HEK293T (cell line): ENCODE measurements at regions not wholly inside any gene's neighbourhood (a gene's known extent, or its start where the extent isn't known, plus 50 kb on each side); places are given as distances from the start of the nearest gene placed in this dataset.

ENCODE experiments used
- ARNT ChIP-seq: fragments of 450-650 bp; IDR thresholded peaks from 2 replicates; pipeline ENCODE4 v1.6.1; 2017; ENCODE audit warnings: mild to moderate bottlenecking
- BHLHE40 ChIP-seq: fragments of 450-650 bp; IDR thresholded peaks from 2 replicates; pipeline ENCODE4 v1.6.1; 2016; ENCODE audit warnings: mild to moderate bottlenecking, moderate library complexity, borderline replicate concordance
- ELF4 ChIP-seq: fragments of 450-650 bp; IDR thresholded peaks from 2 replicates; pipeline ENCODE4 v1.6.1; 2017; ENCODE audit warnings: antibody characterized with exemption
- FOXA1 ChIP-seq: fragments of 450-650 bp; IDR thresholded peaks from 2 replicates; pipeline ENCODE4 v1.6.1; 2016; ENCODE audit warnings: mild to moderate bottlenecking
- FOXK2 ChIP-seq: fragments of 450-650 bp; IDR thresholded peaks from 2 replicates; pipeline ENCODE4 v1.6.1; 2016; ENCODE audit warnings: mild to moderate bottlenecking
- FOXM1 ChIP-seq: fragments of 450-650 bp; IDR thresholded peaks from 2 replicates; pipeline ENCODE4 v1.6.1; 2017; ENCODE audit warnings: mild to moderate bottlenecking, borderline replicate concordance
- HDGF ChIP-seq: fragments of 450-650 bp; IDR thresholded peaks from 2 replicates; pipeline ENCODE4 v1.6.1; 2017; ENCODE audit warnings: antibody characterized with exemption, borderline replicate concordance
- L3MBTL2 ChIP-seq: fragments of 450-650 bp; conservative IDR thresholded peaks from 2 replicates; pipeline ENCODE4 v1.6.1; 2016; ENCODE audit warnings: mild to moderate bottlenecking
- LEF1 ChIP-seq: fragments of 450-650 bp; IDR thresholded peaks from 2 replicates; pipeline ENCODE4 v1.6.1; 2017; ENCODE audit warnings: mild to moderate bottlenecking, borderline replicate concordance
- NFRKB ChIP-seq: fragments of 450-650 bp; IDR thresholded peaks from 2 replicates; pipeline ENCODE4 v1.6.1; 2016; ENCODE audit warnings: mild to moderate bottlenecking, moderate library complexity
- SP1 ChIP-seq: fragments of 450-650 bp; IDR thresholded peaks from 2 replicates; pipeline ENCODE4 v1.6.1; 2017
- SUZ12 ChIP-seq: fragments of 450-650 bp; IDR thresholded peaks from 2 replicates; pipeline ENCODE4 v1.6.1; 2016; ENCODE audit warnings: mild to moderate bottlenecking
- ZNF384 ChIP-seq: fragments of 450-650 bp; IDR thresholded peaks from 2 replicates; pipeline ENCODE4 v1.6.1; 2016
- TF ChIP-seq, protein P1 (sequence below): fragments of 450-650 bp; IDR thresholded peaks from 2 replicates; pipeline ENCODE4 v1.6.1; 2016

DNA sequence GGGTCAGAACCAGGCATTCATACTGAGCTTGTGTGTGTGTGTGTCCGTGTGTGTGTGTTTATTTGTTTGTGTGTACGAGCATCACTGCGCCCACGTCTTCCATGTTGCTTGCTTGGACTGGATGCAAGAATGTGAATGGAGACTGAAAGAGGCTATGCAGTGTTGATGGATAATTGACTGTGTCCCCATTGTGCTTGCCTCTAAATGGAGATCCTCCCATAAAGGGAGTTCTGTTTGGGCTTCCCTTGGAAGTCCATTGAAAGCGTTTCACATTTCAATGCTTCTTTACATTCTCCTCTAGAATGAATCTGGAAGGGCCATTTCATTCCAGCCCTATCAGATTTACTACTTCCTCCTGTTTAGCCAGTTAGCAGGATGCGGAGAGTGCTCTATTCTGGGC lies 124.0 kb downstream of the GP2 start:
- no peak for TF ChIP-seq BHLHE40
- TF ChIP-seq NFRKB: no peak
- TF ChIP-seq FOXM1: no peak
- TF ChIP-seq, protein P1, sequence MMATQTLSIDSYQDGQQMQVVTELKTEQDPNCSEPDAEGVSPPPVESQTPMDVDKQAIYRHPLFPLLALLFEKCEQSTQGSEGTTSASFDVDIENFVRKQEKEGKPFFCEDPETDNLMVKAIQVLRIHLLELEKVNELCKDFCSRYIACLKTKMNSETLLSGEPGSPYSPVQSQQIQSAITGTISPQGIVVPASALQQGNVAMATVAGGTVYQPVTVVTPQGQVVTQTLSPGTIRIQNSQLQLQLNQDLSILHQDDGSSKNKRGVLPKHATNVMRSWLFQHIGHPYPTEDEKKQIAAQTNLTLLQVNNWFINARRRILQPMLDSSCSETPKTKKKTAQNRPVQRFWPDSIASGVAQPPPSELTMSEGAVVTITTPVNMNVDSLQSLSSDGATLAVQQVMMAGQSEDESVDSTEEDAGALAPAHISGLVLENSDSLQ: no peak
- TF ChIP-seq SP1: no peak
- no peak for TF ChIP-seq SUZ12
- no peak for TF ChIP-seq ELF4
- TF ChIP-seq HDGF: no peak
- no peak for TF ChIP-seq ARNT
- TF ChIP-seq LEF1: no peak
- no peak for TF ChIP-seq FOXK2
- no peak for TF ChIP-seq L3MBTL2
- no peak for TF ChIP-seq ZNF384
- no peak for TF ChIP-seq FOXA1
